WERI-Rb-1 (cell line): ENCODE measurements at regions not wholly inside any gene's neighbourhood (a gene's known extent, or its start where the extent isn't known, plus 50 kb on each side); places are given as distances from the start of the nearest gene placed in this dataset.

Experiments
- DNase-seq: peaks from one replicate; pipeline ENCODE4 v3.0.0-alpha.2; 2020
- H3K27ac ChIP-seq: fragments of 250-450 bp; sonication (Bioruptor Pico); 2 replicates; pipeline ENCODE4 v1.5.1; 2020; ENCODE audit warnings: mild to moderate bottlenecking, moderate library complexity
- H3K27me3 ChIP-seq: fragments of 250-450 bp; sonication (Bioruptor Pico); 2 replicates; pipeline ENCODE4 v1.5.1; 2021; ENCODE audit warnings: mild to moderate bottlenecking, low read depth, moderate library complexity; ENCODE audit not compliant: insufficient read depth, severe bottlenecking
- H3K36me3 ChIP-seq: fragments of 250-450 bp; sonication (Bioruptor Pico); 2 replicates; pipeline ENCODE4 v1.5.1; 2020; ENCODE audit warnings: mild to moderate bottlenecking, moderate library complexity
- H3K4me3 ChIP-seq: 2 replicates; pipeline ENCODE4 v1.5.1; 2011; ENCODE audit warnings: low read depth, mild to moderate bottlenecking, control low read depth, low read length
- H3K9me3 ChIP-seq: fragments of 250-450 bp; sonication (Bioruptor Pico); 2 replicates; pipeline ENCODE4 v1.5.1; 2021; ENCODE audit warnings: mild to moderate bottlenecking, moderate library complexity; ENCODE audit not compliant: severe bottlenecking
- TF ChIP-seq, protein P1 (sequence below): IDR thresholded peaks from 2 replicates; pipeline ENCODE4 v1.5.1; 2011; ENCODE audit warnings: low read depth, mild to moderate bottlenecking, control low read depth, inconsistent platforms, low read length

DNA sequence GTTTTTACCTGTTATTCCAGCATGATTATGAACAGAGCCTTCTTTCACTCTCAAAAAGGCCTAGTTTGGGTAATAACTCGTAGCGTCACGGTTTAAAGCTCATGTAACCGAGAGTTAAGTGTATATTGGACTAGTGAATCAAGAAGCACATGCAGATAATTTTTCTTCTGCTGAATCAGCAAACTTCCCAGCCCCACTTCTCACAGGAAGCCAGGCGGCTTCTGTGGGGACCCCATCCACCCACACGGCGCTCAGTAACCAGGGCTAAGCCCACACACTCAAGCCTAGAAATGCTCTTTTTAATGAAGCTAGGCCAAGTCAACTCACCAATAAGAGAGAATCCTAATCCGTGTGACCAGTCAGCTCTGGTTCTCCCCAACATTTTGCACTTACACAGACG, 191.2 kb upstream of the MGMT start:
- TF ChIP-seq, protein P1, sequence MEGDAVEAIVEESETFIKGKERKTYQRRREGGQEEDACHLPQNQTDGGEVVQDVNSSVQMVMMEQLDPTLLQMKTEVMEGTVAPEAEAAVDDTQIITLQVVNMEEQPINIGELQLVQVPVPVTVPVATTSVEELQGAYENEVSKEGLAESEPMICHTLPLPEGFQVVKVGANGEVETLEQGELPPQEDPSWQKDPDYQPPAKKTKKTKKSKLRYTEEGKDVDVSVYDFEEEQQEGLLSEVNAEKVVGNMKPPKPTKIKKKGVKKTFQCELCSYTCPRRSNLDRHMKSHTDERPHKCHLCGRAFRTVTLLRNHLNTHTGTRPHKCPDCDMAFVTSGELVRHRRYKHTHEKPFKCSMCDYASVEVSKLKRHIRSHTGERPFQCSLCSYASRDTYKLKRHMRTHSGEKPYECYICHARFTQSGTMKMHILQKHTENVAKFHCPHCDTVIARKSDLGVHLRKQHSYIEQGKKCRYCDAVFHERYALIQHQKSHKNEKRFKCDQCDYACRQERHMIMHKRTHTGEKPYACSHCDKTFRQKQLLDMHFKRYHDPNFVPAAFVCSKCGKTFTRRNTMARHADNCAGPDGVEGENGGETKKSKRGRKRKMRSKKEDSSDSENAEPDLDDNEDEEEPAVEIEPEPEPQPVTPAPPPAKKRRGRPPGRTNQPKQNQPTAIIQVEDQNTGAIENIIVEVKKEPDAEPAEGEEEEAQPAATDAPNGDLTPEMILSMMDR: no peak
- no peaks in the 10 kb centered on the region for H3K36me3 ChIP-seq
- H3K9me3 ChIP-seq: no peaks in the 10 kb centered on the region
- DNase-seq: no peak
- H3K4me3 ChIP-seq: no peak overlapping the region
- H3K27ac ChIP-seq: no peak overlapping the region
- no peaks in the 10 kb centered on the region for H3K27me3 ChIP-seq

DNA sequence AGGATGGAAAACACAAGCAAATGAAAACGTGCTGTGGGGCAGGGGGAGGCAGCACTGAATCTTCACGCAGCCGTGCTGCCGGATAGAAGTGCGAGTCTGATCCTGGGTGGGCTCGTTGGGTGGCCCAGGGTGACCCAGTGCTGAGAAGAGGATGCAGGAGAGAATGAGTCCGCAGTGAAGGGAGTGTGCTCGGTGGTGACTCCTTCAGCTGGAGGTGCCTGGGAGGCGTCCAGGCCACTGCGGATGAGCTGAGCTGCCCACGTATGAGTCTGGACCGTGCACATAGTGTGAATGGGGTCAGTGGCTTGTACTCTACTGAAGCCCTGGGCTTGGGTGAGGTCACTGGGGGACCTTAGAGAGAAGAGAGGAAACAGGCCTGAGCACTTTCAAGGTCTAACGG, 190.0 kb upstream of the MGMT start:
- H3K27me3 ChIP-seq: no peaks in the 10 kb centered on the region
- H3K36me3 ChIP-seq: no peaks in the 10 kb centered on the region
- TF ChIP-seq, protein P1: no peak
- no peak overlapping the region for H3K27ac ChIP-seq
- H3K9me3 ChIP-seq: no peaks in the 10 kb centered on the region
- no peak overlapping the region for H3K4me3 ChIP-seq
- no peak for DNase-seq

DNA sequence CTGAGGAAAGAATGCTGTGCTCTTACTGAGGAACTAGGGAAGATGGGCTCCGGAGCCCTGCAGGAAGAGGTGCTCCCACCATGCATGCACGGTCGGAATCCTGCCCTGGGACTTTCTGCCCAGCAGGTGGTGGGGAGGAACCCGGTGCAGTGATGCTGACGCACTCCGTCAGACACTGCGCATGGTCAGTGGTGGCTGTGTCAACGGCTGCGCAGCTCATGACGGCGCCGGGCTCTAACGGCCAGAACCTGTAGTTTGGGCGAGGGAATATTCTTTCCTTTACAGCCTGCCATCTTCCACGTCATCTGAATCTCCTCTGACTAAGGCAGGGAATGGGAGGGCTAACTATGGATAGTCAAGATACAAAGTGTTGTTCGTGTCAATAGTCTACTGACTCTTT, 189.2 kb upstream of the MGMT start:
- no peaks in the 10 kb centered on the region for H3K9me3 ChIP-seq
- DNase-seq: no peak
- no peaks in the 10 kb centered on the region for H3K36me3 ChIP-seq
- no peak overlapping the region for H3K27ac ChIP-seq
- H3K27me3 ChIP-seq: no peaks in the 10 kb centered on the region
- TF ChIP-seq, protein P1: no peak
- no peak overlapping the region for H3K4me3 ChIP-seq

DNA sequence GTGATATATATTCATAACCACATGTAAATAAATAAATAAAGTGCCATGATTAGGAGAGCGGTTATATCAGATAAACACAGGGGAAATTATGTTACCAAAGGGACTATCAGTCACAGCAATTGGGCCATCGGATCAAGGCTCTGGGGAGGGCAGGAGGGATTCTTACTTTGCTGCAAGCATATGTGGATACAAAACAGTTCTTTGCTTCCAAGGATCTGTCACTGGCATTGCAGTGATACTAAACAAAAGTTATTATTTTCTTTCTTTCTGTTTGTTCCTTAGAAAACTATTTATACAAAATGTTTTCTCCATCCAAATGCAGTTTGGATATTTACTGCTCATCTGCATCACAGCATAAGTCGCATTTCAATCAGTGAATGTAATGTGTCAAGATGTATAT, 188.4 kb upstream of the MGMT start:
- Histone ChIP-seq H3K27ac (no peak overlapping the region), H3K27me3 (no peaks in the 10 kb centered on the region), H3K36me3 (no peaks in the 10 kb centered on the region), H3K9me3 (no peaks in the 10 kb centered on the region), H3K4me3 (no peak overlapping the region)
- TF ChIP-seq, protein P1: no peak
- DNase-seq: no peak

DNA sequence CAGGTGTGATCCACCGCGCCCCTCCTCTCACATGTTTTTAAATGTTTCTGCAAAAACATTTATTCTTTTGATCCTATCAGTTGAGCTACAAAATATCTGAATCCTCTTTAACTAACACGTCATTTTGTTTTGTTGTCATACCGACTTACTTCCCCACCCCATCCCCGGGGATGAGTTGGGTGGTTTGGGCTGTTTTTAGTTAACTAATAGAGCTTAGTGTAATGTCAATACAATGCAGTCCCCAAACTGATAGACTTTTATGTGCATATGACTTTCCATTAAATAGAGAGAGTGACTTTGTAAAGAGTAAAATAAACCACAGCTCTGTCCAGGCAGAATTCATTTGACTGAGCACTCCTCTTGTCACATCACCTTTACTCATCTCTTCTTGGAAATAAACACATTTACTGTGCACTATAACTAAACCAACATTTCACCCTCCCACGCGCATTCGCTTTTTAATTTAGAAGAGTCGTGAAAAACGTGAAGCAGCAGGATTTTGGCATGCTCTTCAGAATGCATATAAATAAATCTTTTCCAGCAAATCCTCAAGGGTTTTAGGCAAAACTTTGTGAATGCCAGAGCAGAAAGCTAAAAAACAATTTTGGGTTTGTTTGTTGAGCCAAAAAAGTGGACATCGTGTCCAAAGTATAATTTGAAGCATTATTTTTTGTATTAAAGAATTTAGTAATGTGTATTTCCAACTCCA, 187.4 kb upstream of the MGMT start:
- Histone ChIP-seq H3K4me3 (no peak overlapping the region), H3K36me3 (no peaks in the 10 kb centered on the region), H3K9me3 (no peaks in the 10 kb centered on the region), H3K27me3 (no peaks in the 10 kb centered on the region), H3K27ac (no peak overlapping the region)
- TF ChIP-seq, protein P1: no peak
- no peak for DNase-seq

DNA sequence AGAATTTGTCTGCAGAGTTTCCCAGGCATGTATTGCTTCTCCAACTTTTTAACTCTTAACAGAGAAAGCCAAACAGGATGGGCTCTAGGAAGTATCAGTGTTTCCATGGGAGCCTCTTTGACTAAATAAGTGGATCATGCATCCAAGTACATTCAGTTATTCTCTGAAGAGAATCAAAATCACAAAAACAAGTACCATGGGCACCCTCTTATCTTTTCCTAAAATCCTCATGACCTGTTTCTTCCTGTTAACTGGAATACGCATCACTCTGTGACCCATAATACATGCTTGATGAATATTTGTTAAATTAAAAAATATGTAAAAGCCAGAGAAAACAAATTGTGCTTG, 186.9 kb upstream of the MGMT start:
- Histone ChIP-seq H3K4me3 (no peak overlapping the region), H3K36me3 (no peaks in the 10 kb centered on the region), H3K9me3 (no peaks in the 10 kb centered on the region), H3K27me3 (no peaks in the 10 kb centered on the region), H3K27ac (no peak overlapping the region)
- TF ChIP-seq, protein P1: no peak
- DNase-seq: no peak
